ENCODE measurements at regions not wholly inside any gene's neighbourhood (a gene's known extent, or its start where the extent isn't known, plus 50 kb on each side); places are given as distances from the start of the nearest gene placed in this dataset.

DNA sequence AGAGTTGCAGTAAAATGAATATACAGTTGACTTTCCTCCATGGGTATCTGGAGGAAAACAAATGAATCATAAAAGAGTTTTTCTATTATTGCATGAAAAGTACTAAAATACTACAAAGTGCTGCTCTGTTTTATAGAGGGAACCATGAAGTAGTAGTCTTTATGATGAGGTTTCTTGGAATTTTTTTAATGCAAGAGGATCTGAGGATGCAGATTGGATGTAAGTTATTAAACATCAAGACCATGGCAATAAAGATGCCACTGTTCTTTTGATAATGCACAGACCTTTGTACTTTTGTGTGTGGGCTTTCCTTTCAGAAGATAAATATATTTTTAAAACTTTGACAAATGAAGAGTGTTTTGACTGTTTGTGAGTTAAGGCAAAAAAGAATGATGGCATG is 87.5 kb downstream of the DACT1 start:
- DNase-seq, result no peak
- intact Hi-C loops (cut with DNase I), result no loop called here
- Histone ChIP-seq H3K9me3 (no peaks in the 10 kb centered on the region), H3K4me3 (no peak overlapping the region), H3K36me3 (no peaks in the 10 kb centered on the region), H3K4me1 (no peaks in the 10 kb centered on the region), H3K27me3 (no peaks in the 10 kb centered on the region), H3K27ac (no peak overlapping the region)
- TF ChIP-seq, protein P1, sequence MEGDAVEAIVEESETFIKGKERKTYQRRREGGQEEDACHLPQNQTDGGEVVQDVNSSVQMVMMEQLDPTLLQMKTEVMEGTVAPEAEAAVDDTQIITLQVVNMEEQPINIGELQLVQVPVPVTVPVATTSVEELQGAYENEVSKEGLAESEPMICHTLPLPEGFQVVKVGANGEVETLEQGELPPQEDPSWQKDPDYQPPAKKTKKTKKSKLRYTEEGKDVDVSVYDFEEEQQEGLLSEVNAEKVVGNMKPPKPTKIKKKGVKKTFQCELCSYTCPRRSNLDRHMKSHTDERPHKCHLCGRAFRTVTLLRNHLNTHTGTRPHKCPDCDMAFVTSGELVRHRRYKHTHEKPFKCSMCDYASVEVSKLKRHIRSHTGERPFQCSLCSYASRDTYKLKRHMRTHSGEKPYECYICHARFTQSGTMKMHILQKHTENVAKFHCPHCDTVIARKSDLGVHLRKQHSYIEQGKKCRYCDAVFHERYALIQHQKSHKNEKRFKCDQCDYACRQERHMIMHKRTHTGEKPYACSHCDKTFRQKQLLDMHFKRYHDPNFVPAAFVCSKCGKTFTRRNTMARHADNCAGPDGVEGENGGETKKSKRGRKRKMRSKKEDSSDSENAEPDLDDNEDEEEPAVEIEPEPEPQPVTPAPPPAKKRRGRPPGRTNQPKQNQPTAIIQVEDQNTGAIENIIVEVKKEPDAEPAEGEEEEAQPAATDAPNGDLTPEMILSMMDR (IDR thresholded peaks at IDR 0.05), result no peak
- no peak for TF ChIP-seq POLR2A (IDR thresholded peaks at IDR 0.05)

DNA sequence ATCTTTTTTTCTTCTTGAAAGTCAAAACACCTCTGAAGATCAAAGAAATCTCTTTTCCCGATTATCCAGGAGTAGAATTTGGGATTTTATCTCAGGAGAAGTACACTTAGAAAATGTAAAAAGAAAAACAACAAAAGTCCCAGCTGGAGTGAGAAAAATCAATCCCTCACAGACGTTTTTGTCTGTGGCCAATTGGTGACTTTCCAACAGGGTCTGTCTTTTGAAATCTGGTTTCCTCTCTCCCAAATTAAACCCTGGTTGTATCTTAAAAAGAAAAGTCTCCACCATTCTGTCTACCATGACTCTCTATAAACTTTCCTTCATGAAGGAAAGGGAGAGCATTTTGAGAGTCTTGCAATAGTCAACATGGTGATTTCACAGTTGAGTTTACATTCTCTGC is 88.1 kb downstream of the DACT1 start:
- Histone ChIP-seq H3K4me3 (no peak overlapping the region), H3K27ac (no peak overlapping the region), H3K36me3 (no peaks in the 10 kb centered on the region), H3K9me3 (no peaks in the 10 kb centered on the region), H3K4me1 (peaks cover 0 to 2% (median 1%) of the 10 kb centered on the region in 3 donors), H3K27me3 (no peaks in the 10 kb centered on the region)
- DNase-seq, result no peak
- WGBS, 2 donors, result 21% methylated on average over 2 of the region's 2 CpGs
- TF ChIP-seq POLR2A (IDR thresholded peaks at IDR 0.05), result no peak
- TF ChIP-seq, protein P1 (IDR thresholded peaks at IDR 0.05), result no peak
- intact Hi-C loops (cut with DNase I), result no loop called here

DNA sequence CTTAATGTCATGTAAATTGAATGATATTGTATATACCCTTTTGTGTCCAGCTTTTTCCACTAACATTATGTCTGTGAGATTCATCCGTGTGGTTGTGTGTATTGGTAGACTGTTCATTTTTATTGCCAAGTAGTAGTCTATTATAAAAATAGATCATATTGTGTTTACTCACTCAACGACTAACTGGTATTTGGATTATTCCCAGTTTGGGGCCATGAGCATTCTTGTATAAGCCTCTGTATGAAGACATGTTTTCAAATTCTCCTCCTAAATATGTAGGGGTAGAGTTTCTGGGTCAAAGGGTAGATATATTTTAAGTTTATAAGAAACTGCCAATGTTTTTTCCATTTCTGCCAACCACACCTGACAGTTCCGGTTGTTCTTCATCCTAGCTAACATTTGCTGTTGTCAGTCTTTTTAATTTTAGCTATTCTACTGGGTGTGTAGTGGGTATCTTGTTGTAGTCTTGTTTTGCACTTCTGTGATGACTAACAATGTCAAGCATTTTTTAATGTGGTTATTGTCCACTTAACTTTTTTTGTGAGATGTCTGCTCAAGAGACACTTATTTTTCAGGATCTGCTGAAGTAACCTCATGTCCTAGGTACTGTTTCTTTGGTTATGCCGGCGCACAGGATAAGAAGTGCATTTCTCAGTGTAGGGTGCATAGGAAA is 93.2 kb downstream of the DACT1 start:
- peaks cover 0 to 14% (median 9%) of the 10 kb centered on the region in 3 donors for H3K4me1 ChIP-seq
- TF ChIP-seq, protein P1 (IDR thresholded peaks at IDR 0.05), result no peak
- TF ChIP-seq POLR2A (IDR thresholded peaks at IDR 0.05), result no peak
- no peak overlapping the region for H3K27ac ChIP-seq
- H3K4me3 ChIP-seq, result no peak overlapping the region
- no peaks in the 10 kb centered on the region for H3K27me3 ChIP-seq
- WGBS, 2 donors, result 37 to 47% methylated on average over 5 of the region's 5 CpGs
- intact Hi-C loops (cut with DNase I), result no loop called here
- H3K9me3 ChIP-seq, result no peaks in the 10 kb centered on the region
- DNase-seq, result no peak
- no peaks in the 10 kb centered on the region for H3K36me3 ChIP-seq

DNA sequence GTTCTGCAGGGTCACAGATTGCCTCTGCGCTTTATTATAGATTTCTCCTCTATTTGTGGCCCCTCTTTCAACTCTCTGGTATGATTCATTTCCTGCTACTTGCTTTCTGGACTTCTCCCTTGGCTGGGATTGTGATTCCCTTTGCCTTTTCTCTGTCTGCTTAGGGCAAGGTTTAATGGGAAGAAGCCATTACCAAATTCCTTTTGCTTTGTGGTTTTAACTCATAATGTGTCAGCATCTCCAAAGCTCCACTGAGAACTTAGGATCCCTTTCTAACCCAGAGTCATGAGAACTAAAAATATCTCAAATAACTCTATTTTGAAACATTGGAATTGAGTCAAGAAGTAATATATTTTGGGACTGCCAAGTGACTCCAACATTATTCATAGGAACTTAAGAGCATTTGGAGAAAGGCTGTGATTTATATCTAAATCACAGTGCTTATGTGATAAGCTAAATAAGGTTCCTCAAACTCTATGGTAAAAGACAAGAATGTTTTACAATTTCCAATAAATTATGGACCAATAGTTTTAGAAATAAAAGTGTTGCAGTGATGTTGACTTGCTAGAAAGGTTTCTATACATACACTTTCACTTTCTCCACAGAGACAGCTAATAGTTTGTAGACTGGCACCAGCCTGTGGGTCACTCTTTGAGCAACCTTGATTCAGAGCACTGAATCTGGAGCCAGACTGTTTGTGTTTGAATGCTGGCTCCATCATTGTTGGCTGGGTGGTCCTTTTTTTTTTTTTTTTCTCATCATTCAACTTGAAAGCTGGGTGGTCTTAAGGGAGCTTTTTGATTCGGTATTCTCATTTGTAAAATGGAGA is 93.9 kb downstream of the DACT1 start:
- H3K36me3 ChIP-seq, result no peaks in the 10 kb centered on the region
- no peak for TF ChIP-seq POLR2A (IDR thresholded peaks at IDR 0.05)
- TF ChIP-seq, protein P1 (IDR thresholded peaks at IDR 0.05), result no peak
- H3K27ac ChIP-seq, result no peak overlapping the region
- H3K4me1 ChIP-seq, result peaks cover 0 to 14% (median 9%) of the 10 kb centered on the region in 3 donors
- no peaks in the 10 kb centered on the region for H3K9me3 ChIP-seq
- no peaks in the 10 kb centered on the region for H3K27me3 ChIP-seq
- DNase-seq, result no peak
- WGBS, 2 donors, result 27 to 54% methylated on average over 2 of the region's 2 CpGs
- intact Hi-C loops (cut with DNase I), result no loop called here
- H3K4me3 ChIP-seq, result no peak overlapping the region

DNA sequence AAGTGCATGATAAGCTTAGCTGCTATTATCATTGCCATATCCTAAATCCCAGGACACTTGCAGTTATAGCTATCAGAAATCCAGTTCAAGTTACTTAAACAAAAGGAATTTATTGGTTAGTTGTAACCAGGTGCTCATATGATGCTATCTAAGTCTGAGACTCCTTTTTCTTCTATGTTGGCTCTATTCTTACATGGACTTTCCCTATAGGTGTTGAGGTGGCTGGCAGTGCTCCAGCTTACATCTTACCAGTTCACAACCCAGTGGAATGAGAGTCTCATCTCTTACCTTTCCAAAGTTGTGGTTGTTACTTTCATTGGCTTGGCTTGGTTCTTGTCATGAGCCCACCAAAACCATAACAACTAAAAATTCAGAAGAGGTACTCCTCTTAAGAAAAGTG is 94.6 kb downstream of the DACT1 start:
- Histone ChIP-seq H3K9me3 (no peaks in the 10 kb centered on the region), H3K4me1 (peaks cover 0 to 14% (median 9%) of the 10 kb centered on the region in 3 donors), H3K4me3 (no peak overlapping the region), H3K27me3 (no peaks in the 10 kb centered on the region), H3K36me3 (no peaks in the 10 kb centered on the region), H3K27ac (no peak overlapping the region)
- TF ChIP-seq, protein P1 (IDR thresholded peaks at IDR 0.05), result no peak
- no peak for TF ChIP-seq POLR2A (IDR thresholded peaks at IDR 0.05)
- intact Hi-C loops (cut with DNase I), result no loop called here
- no peak for DNase-seq
